ENCODE measurements at regions not wholly inside any gene's neighbourhood (a gene's known extent, or its start where the extent isn't known, plus 50 kb on each side); places are given as distances from the start of the nearest gene placed in this dataset.

- Histone ChIP-seq H3K27me3 (peaks cover 0 to 10% (median 7%) of the 10 kb centered on the region in 7 donors), H3K4me1 (no peaks in the 10 kb centered on the region)
- 72 to 82% methylated on average over 4 of the region's 4 CpGs for WGBS, 2 donors
Observed at GRCh38 chr3:193129607-193130006, 111.4 kb upstream of the PLAAT1 start.

DNA sequence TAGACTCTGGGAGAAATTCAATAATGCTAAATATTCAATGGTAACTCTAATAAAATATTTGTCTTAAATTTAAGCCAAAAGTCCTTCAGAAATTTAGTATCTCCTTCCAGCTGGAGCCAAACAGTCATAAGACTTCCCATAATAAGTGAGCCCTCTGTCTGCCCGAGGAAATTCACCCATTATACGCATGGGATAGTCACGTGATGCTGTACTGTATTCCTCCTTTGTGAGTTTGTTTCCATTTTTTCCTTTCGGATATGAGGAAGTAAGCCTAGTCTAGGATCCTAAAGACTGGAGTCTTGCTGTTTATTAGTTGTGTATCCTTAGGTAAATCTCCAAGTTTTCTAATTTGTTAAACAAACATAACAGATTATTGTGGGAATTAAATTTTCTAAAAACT, 110.4 kb upstream of the PLAAT1 start:
- H3K4me3 ChIP-seq, result no peak overlapping the region
- no peaks in the 10 kb centered on the region for H3K4me1 ChIP-seq
- H3K27me3 ChIP-seq, result peaks cover 0 to 10% (median 7%) of the 10 kb centered on the region in 7 donors
- no peaks in the 10 kb centered on the region for H3K36me3 ChIP-seq
- WGBS, 2 donors, result 75 to 86% methylated on average over 4 of the region's 4 CpGs
- no peak for DNase-seq
- H3K9me3 ChIP-seq, result no peaks in the 10 kb centered on the region
- no peak for TF ChIP-seq CTCF (IDR thresholded peaks at IDR 0.05)
- no peak overlapping the region for H3K27ac ChIP-seq
- intact Hi-C loops (cut with DNase I), result loop anchor here in 1 of 10 donors (5.0 kb wide), 1 partner anchor 143 kb away; no protein-coding TSS in a partner anchor
- ATAC-seq, result no peak

More at GRCh38 chr3:193129607-193130006, 111.4 kb upstream of the PLAAT1 start:
- Histone ChIP-seq H3K4me3 (no peak overlapping the region), H3K36me3 (no peaks in the 10 kb centered on the region), H3K9me3 (no peaks in the 10 kb centered on the region), H3K27ac (no peak overlapping the region)
- DNase-seq (no peak), ATAC-seq (no peak)
- TF ChIP-seq CTCF (IDR thresholded peaks at IDR 0.05), result no peak
- intact Hi-C loops (cut with DNase I), result loop anchor here in 1 of 10 donors (5.0 kb wide), 1 partner anchor 142 kb away; no protein-coding TSS in a partner anchor

GRCh38 chr3:193132241-193132640, 108.8 kb upstream of the PLAAT1 start:
- no peaks in the 10 kb centered on the region for H3K36me3 ChIP-seq
- peaks cover 0 to 5% (median 0%) of the 10 kb centered on the region in 11 donors for H3K9me3 ChIP-seq
- DNase-seq (no peak), ATAC-seq (no peak)
- intact Hi-C loops (cut with DNase I), result loop anchor here in 1 of 10 donors (5.0 kb wide), 1 partner anchor 145 kb away; no protein-coding TSS in a partner anchor
- no peak overlapping the region for H3K4me3 ChIP-seq
- no peak for TF ChIP-seq CTCF (IDR thresholded peaks at IDR 0.05)
- H3K4me1 ChIP-seq, result no peaks in the 10 kb centered on the region
- peaks cover 0 to 6% (median 0%) of the 10 kb centered on the region in 7 donors for H3K27me3 ChIP-seq
- 63 to 76% methylated on average over 2 of the region's 2 CpGs for WGBS, 2 donors
- H3K27ac ChIP-seq, result no peak overlapping the region

DNA sequence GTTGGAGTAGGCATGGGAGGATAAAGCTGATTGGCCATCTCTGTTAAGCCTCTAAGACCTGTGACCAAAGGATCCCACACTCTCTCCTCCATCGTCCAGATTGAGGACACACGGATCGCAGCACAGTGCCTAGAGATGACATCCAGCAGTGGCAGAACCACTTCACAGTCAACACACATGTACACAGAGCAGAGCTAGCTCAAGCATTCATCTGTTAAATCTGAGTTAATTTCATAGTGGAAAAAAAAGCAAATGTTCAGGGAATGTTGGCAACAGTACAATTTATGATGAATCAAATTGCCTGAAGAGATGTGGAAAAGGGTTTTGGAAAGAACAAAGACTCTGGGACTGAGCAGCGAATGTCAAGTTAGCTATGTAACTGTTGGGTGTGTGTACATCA, 108.1 kb upstream of the PLAAT1 start:
- WGBS, 2 donors, result 54 to 79% methylated on average over 4 of the region's 4 CpGs
- no peaks in the 10 kb centered on the region for H3K4me1 ChIP-seq
- no peak overlapping the region for H3K4me3 ChIP-seq
- H3K9me3 ChIP-seq, result peaks cover 0 to 5% (median 0%) of the 10 kb centered on the region in 11 donors
- no peak for TF ChIP-seq CTCF (IDR thresholded peaks at IDR 0.05)
- H3K27ac ChIP-seq, result no peak overlapping the region
- peaks cover 0 to 3% (median 0%) of the 10 kb centered on the region in 7 donors for H3K27me3 ChIP-seq
- DNase-seq, result no peak
- intact Hi-C loops (cut with DNase I), result loop anchor here in 1 of 10 donors (5.0 kb wide), 1 partner anchor 146 kb away; no protein-coding TSS in a partner anchor
- H3K36me3 ChIP-seq, result no peaks in the 10 kb centered on the region
- ATAC-seq, result peak in 1 of 8 donors; percentile 26
